ENCODE measurements at regions not wholly inside any gene's neighbourhood (a gene's known extent, or its start where the extent isn't known, plus 50 kb on each side); places are given as distances from the start of the nearest gene placed in this dataset.

DNA sequence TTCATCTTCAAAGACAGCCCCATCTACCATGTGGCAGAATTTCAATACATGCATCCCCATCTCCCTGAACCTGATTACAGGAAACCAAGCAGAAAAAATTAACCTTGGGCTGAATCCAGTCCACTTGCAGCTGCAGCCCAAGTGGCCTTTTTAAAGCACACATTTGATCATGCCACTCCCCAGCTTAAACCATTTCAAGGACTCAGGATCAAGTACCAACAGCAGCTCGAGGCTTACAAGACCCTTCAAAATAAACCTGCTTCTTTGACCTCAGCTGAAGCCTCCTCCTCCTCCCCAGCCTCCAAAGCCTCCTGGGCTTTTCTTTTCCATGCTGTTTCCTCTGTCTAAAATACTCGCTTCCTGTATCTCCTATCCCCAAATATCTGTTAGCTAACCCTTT, 50.7 kb upstream of the KIT start:
- TF ChIP-seq, protein P1, sequence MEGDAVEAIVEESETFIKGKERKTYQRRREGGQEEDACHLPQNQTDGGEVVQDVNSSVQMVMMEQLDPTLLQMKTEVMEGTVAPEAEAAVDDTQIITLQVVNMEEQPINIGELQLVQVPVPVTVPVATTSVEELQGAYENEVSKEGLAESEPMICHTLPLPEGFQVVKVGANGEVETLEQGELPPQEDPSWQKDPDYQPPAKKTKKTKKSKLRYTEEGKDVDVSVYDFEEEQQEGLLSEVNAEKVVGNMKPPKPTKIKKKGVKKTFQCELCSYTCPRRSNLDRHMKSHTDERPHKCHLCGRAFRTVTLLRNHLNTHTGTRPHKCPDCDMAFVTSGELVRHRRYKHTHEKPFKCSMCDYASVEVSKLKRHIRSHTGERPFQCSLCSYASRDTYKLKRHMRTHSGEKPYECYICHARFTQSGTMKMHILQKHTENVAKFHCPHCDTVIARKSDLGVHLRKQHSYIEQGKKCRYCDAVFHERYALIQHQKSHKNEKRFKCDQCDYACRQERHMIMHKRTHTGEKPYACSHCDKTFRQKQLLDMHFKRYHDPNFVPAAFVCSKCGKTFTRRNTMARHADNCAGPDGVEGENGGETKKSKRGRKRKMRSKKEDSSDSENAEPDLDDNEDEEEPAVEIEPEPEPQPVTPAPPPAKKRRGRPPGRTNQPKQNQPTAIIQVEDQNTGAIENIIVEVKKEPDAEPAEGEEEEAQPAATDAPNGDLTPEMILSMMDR (IDR thresholded peaks at IDR 0.05): no peak
- TF ChIP-seq POLR2A (IDR thresholded peaks at IDR 0.05) (no peak), POLR2AphosphoS5 (IDR thresholded peaks at IDR 0.05; ENCODE audit: insufficient read depth in 1 of 2, low read depth in 1 of 2) (no peak)
